Transverse colon (tissue), 4 donors: ENCODE measurements at regions not wholly inside any gene's neighbourhood (a gene's known extent, or its start where the extent isn't known, plus 50 kb on each side); places are given as distances from the start of the nearest gene placed in this dataset.

Experiments
- CTCF ChIP-seq, 5 experiments: fragments of 200-600 bp in 3 of 5; fragments of 450-650 bp in 2 of 5; sonication (generic) in 3 of 5; IDR thresholded peaks; 1 replicate in 2 of 5; 2 replicates in 3 of 5; pipeline ENCODE4 v1.5.1; 2016 to 2017; ENCODE audit warnings: antibody characterized with exemption in 5 of 5, inconsistent platforms in 3 of 5, mild to moderate bottlenecking in 2 of 5, moderate library complexity in 1 of 5
- EP300 ChIP-seq: sonication (generic); formaldehyde crosslinking; IDR thresholded peaks from one replicate; pipeline ENCODE4 v1.6.1; 2017; ENCODE audit warnings: antibody characterized with exemption, low read depth
- POLR2A ChIP-seq: fragments of 450-650 bp; IDR thresholded peaks from one replicate; pipeline ENCODE4 v1.6.1; 2016; ENCODE audit warnings: antibody characterized with exemption, mild to moderate bottlenecking, moderate library complexity
- POLR2AphosphoS5 ChIP-seq, 3 donors: sonication (generic); formaldehyde crosslinking; IDR thresholded peaks; one replicate each; pipeline ENCODE4 v1.6.1; 2016; ENCODE audit warnings: antibody characterized with exemption in 3 of 3

- TF ChIP-seq CTCF (IDR thresholded peaks at IDR 0.05) = no peak
- no peak for TF ChIP-seq EP300
- no peak for TF ChIP-seq POLR2A
- no peak for TF ChIP-seq POLR2AphosphoS5 (IDR thresholded peaks at IDR 0.05)
These were observed 270.6 kb downstream of the TRIML1 start for GRCh38 chr4:188409851-188410250.
